IMR-90 (cell line): ENCODE measurements at regions not wholly inside any gene's neighbourhood (a gene's known extent, or its start where the extent isn't known, plus 50 kb on each side); places are given as distances from the start of the nearest gene placed in this dataset.

Source experiments
- ATAC-seq: fragments of 200-7000 bp; cut with Tn5 transposase; 2 replicates; pipeline ENCODE4 v1.9.1; 2020; ENCODE audit warnings: low read depth, mild to moderate bottlenecking, moderate library complexity
- BruUV-seq: library from RNA; stranded (reverse); fragments of 400-500 nt; replicated peaks from 2 replicates; lab custom pipeline; 2021; lab: Mats Ljungman, UMichigan
- CTCF ChIA-PET: fragments of 300-600 bp; formaldehyde crosslinking; extraction: SDS; loops from one replicate; lab custom pipeline; 2021; ENCODE audit warnings: antibody characterized with exemption; lab: Yijun Ruan, JAX
- POLR2A ChIA-PET: fragments of 300-600 bp; sonication (Branson Sonifier 250); formaldehyde crosslinking; loops from one replicate; lab custom pipeline; 2022; ENCODE audit warnings: antibody characterized with exemption; ENCODE audit not compliant: unreplicated experiment; lab: Charles Lee
- DNase-seq: peaks from one replicate; pipeline ENCODE4 v3.0.0; 2013
- H2AFZ ChIP-seq: replicated peaks from 2 replicates; pipeline ENCODE3; 2013; ENCODE audit warnings: low read length, mild to moderate bottlenecking; ENCODE audit not compliant: poor library complexity
- H2AK5ac ChIP-seq: 2 replicates; pipeline ENCODE4 v1.6.1; 2013; ENCODE audit warnings: low read depth, low read length, inconsistent platforms
- H2AK9ac ChIP-seq: replicated peaks from 2 replicates; pipeline ENCODE3; 2013; ENCODE audit warnings: mild to moderate bottlenecking, low read depth, low read length, moderate library complexity; ENCODE audit not compliant: poor library complexity
- H2BK120ac ChIP-seq: 2 replicates; pipeline ENCODE4 v1.6.1; 2013; ENCODE audit warnings: low read depth, low read length, inconsistent platforms
- H2BK15ac ChIP-seq: 3 replicates; pipeline ENCODE4 v1.6.1; 2013; ENCODE audit warnings: low read depth, low read length, inconsistent platforms
- H2BK20ac ChIP-seq: 2 replicates; pipeline ENCODE4 v1.6.1; 2013; ENCODE audit warnings: low read depth, mild to moderate bottlenecking, inconsistent platforms, low read length, moderate library complexity
- H2BK5ac ChIP-seq: 2 replicates; pipeline ENCODE4 v1.6.1; 2013; ENCODE audit warnings: mild to moderate bottlenecking, low read depth, low read length, inconsistent platforms; ENCODE audit not compliant: poor library complexity, severe bottlenecking
- H3K14ac ChIP-seq: replicated peaks from 2 replicates; pipeline ENCODE4 v1.6.1; 2013; ENCODE audit warnings: low read depth, low read length, inconsistent platforms
- H3K18ac ChIP-seq: 2 replicates; pipeline ENCODE4 v1.6.1; 2013; ENCODE audit warnings: low read depth, low read length, control low read depth
- H3K23ac ChIP-seq: 2 replicates; pipeline ENCODE4 v1.6.1; 2013; ENCODE audit warnings: low read depth, low read length, inconsistent platforms
- H3K27ac ChIP-seq: 2 replicates; pipeline ENCODE4 v1.5.1; 2013; ENCODE audit warnings: mild to moderate bottlenecking, control low read depth, low read length; ENCODE audit not compliant: insufficient read depth
- H3K27me3 ChIP-seq: 2 replicates; pipeline ENCODE4 v1.6.1; 2013; ENCODE audit warnings: low read length; ENCODE audit not compliant: control insufficient read depth, insufficient read depth
- H3K36me3 ChIP-seq: 2 replicates; pipeline ENCODE4 v1.6.1; 2013; ENCODE audit warnings: low read length, mixed read lengths; ENCODE audit not compliant: control insufficient read depth, insufficient read depth
- H3K4ac ChIP-seq: 2 replicates; pipeline ENCODE4 v1.6.1; 2013; ENCODE audit warnings: low read depth, low read length, inconsistent platforms
- H3K4me1 ChIP-seq: 2 replicates; pipeline ENCODE4 v1.6.1; 2013; ENCODE audit warnings: low read length, mixed read lengths; ENCODE audit not compliant: control insufficient read depth, insufficient read depth
- H3K4me2 ChIP-seq: 2 replicates; pipeline ENCODE4 v1.6.1; 2013; ENCODE audit warnings: low read depth, mild to moderate bottlenecking, control low read depth, low read length, moderate library complexity
- H3K4me3 ChIP-seq: 2 replicates; pipeline ENCODE4 v1.5.1; 2013; ENCODE audit warnings: low read depth, mild to moderate bottlenecking, control low read depth, low read length, moderate library complexity; ENCODE audit not compliant: insufficient read depth
- H3K56ac ChIP-seq: 2 replicates; pipeline ENCODE4 v1.6.1; 2013; ENCODE audit warnings: low read length, inconsistent platforms; ENCODE audit not compliant: insufficient read depth; ENCODE audit errors: extremely low read depth
- H3K79me1 ChIP-seq, 2 experiments: 2 replicates each; pipeline ENCODE4 v1.6.1; 2013; ENCODE audit warnings: low read length in 2 of 2, inconsistent platforms in 1 of 2, low read depth in 1 of 2
- H3K9ac ChIP-seq: 2 replicates; pipeline ENCODE4 v1.6.1; 2013; ENCODE audit warnings: low read depth, low read length, control low read depth
- H3K9me1 ChIP-seq: 2 replicates; pipeline ENCODE4 v1.6.1; 2013; ENCODE audit warnings: low read length, inconsistent platforms; ENCODE audit not compliant: insufficient read depth
- H3K9me3 ChIP-seq: 2 replicates; pipeline ENCODE4 v1.6.1; 2013; ENCODE audit warnings: low read length; ENCODE audit not compliant: control insufficient read depth, insufficient read depth
- H4K20me1 ChIP-seq: 2 replicates; pipeline ENCODE4 v1.6.1; 2013; ENCODE audit warnings: low read length, inconsistent platforms; ENCODE audit not compliant: insufficient read depth
- H4K5ac ChIP-seq: 2 replicates; pipeline ENCODE4 v1.6.1; 2013; ENCODE audit warnings: mild to moderate bottlenecking, low read depth, low read length, control low read depth
- H4K8ac ChIP-seq, 2 experiments: 2 replicates each; pipeline ENCODE4 v1.6.1; 2013; ENCODE audit warnings: low read depth in 2 of 2, low read length in 2 of 2, control low read depth in 1 of 2, inconsistent platforms in 1 of 2
- H4K91ac ChIP-seq: 2 replicates; pipeline ENCODE4 v1.6.1; 2013; ENCODE audit warnings: low read depth, low read length, inconsistent platforms; ENCODE audit not compliant: insufficient read depth
- CEBPB ChIP-seq: IDR thresholded peaks from 2 replicates; pipeline ENCODE4 v1.6.1; 2012; ENCODE audit warnings: low read depth, low read length, improper control_type of control experiment
- CHD1 ChIP-seq: IDR thresholded peaks from 2 replicates; pipeline ENCODE4 v1.6.1; 2012; ENCODE audit warnings: low read depth, low read length, improper control_type of control experiment
- MAFK ChIP-seq: IDR thresholded peaks from 2 replicates; pipeline ENCODE4 v1.6.1; 2012; ENCODE audit warnings: low read depth, low read length, improper control_type of control experiment
- MAZ ChIP-seq: IDR thresholded peaks from 2 replicates; pipeline ENCODE4 v1.6.1; 2012; ENCODE audit warnings: low read depth, mild to moderate bottlenecking, low read length, improper control_type of control experiment, moderate library complexity, borderline replicate concordance
- MXI1 ChIP-seq: IDR thresholded peaks from 2 replicates; pipeline ENCODE4 v1.6.1; 2012; ENCODE audit warnings: low read depth, mild to moderate bottlenecking, low read length, moderate library complexity, borderline replicate concordance
- NFE2L2 ChIP-seq: fragments of 150-350 bp; IDR thresholded peaks from 2 replicates; pipeline ENCODE4 v1.6.1; 2016; ENCODE audit warnings: low read depth, mild to moderate bottlenecking, low read length
- POLR2A ChIP-seq: IDR thresholded peaks from 2 replicates; pipeline ENCODE4 v1.6.1; 2012; ENCODE audit warnings: mild to moderate bottlenecking, low read depth, low read length
- RCOR1 ChIP-seq: IDR thresholded peaks from 2 replicates; pipeline ENCODE4 v1.6.1; 2012; ENCODE audit warnings: mild to moderate bottlenecking, low read length, improper control_type of control experiment; ENCODE audit not compliant: insufficient replicate concordance
- RFX5 ChIP-seq: IDR thresholded peaks from 2 replicates; pipeline ENCODE4 v1.8.0; 2012; ENCODE audit warnings: low read depth, mild to moderate bottlenecking, low read length, moderate library complexity
- USF2 ChIP-seq: fragments of 150-350 bp; IDR thresholded peaks from 2 replicates; pipeline ENCODE4 v1.6.1; 2017; ENCODE audit warnings: mild to moderate bottlenecking, antibody characterized with exemption, low read length, low read depth
- WGBS, 2 experiments: methylation state at CpG; one replicate each; pipeline versions ENCODE4 v1.1.5 to v1.1.7; 2013; ENCODE audit warnings: missing lambda C conversion rate in 2 of 2; ENCODE audit not compliant: insufficient read length in 1 of 2; ENCODE audit errors: extremely low coverage in 2 of 2; 5-methylcytosine and 5-hydroxymethylcytosine counted together
- dilution Hi-C: fragments of 300-500 bp; cut with HindIII; formaldehyde crosslinking; loops from one replicate; pipeline ENCODE4 v1.14.3; 2018; ENCODE audit warnings: low sequenced_read_pairs; ENCODE audit not compliant: unreplicated experiment
- in situ Hi-C: fragments of 300-500 bp; cut with MboI; formaldehyde crosslinking; loops from 3 replicates; pipeline ENCODE4 v1.14.3; 2019; ENCODE audit warnings: low sequenced_read_pairs, inconsistent platforms, mixed read lengths
- intact Hi-C: fragments of 100-400 bp; cut with micrococcal nuclease; formaldehyde crosslinking; loops from 2 replicates; pipeline ENCODE4 v1.10.0; 2022
- TF ChIP-seq, protein P1 (sequence below): conservative IDR thresholded peaks from 2 replicates; pipeline ENCODE4 v1.5.1; 2012; ENCODE audit warnings: mild to moderate bottlenecking, low read depth, low read length, improper control_type of control experiment

- Histone ChIP-seq H3K4ac (no peak overlapping the region), H2AFZ (no peak overlapping the region), H3K27me3 (no peaks in the 10 kb centered on the region), H3K56ac (no peak overlapping the region), H2AK9ac (no peak overlapping the region), H4K5ac (no peak overlapping the region), H3K9me3 (no peaks in the 10 kb centered on the region), H3K36me3 (no peaks in the 10 kb centered on the region), H3K27ac (no peak overlapping the region), H4K91ac (no peak overlapping the region), H2BK15ac (no peak overlapping the region), H3K4me3 (no peak overlapping the region), H3K14ac (no peak overlapping the region), H3K18ac (no peak overlapping the region), H2BK5ac (no peak overlapping the region), H4K8ac (no peak overlapping the region), H2BK20ac (no peak overlapping the region), H4K20me1 (no peaks in the 10 kb centered on the region), H2AK5ac (no peak overlapping the region), H3K4me1 (no peaks in the 10 kb centered on the region), H3K9ac (no peak overlapping the region), H3K4me2 (no peak overlapping the region), H3K23ac (no peak overlapping the region), H3K9me1 (no peaks in the 10 kb centered on the region), H2BK120ac (no peak overlapping the region), H3K79me1 (no peaks in the 10 kb centered on the region)
- TF ChIP-seq CHD1 (no peak), MXI1 (no peak), RCOR1 (no peak), MAZ (no peak), POLR2A (no peak), USF2 (no peak), NFE2L2 (no peak), MAFK (no peak), RFX5 (no peak), CEBPB (no peak)
- TF ChIP-seq, protein P1, sequence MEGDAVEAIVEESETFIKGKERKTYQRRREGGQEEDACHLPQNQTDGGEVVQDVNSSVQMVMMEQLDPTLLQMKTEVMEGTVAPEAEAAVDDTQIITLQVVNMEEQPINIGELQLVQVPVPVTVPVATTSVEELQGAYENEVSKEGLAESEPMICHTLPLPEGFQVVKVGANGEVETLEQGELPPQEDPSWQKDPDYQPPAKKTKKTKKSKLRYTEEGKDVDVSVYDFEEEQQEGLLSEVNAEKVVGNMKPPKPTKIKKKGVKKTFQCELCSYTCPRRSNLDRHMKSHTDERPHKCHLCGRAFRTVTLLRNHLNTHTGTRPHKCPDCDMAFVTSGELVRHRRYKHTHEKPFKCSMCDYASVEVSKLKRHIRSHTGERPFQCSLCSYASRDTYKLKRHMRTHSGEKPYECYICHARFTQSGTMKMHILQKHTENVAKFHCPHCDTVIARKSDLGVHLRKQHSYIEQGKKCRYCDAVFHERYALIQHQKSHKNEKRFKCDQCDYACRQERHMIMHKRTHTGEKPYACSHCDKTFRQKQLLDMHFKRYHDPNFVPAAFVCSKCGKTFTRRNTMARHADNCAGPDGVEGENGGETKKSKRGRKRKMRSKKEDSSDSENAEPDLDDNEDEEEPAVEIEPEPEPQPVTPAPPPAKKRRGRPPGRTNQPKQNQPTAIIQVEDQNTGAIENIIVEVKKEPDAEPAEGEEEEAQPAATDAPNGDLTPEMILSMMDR, result no peak
- BruUV-seq, result no TSS peak
- intact Hi-C loops (no loop called here), dilution Hi-C loops (no loop called here), in situ Hi-C loops (no loop called here)
- ChIA-PET CTCF (no interaction called here), POLR2A (no interaction called here)
- WGBS, 2 experiments, result no CpG with 5 or more reads among the region's 1 CpG
- ATAC-seq, result no peak
- DNase-seq, result no peak
Observed at GRCh38 chr17:69704935-69705334, 290.4 kb downstream of the MAP2K6 start.
